Stimulated activated CD4-positive, alpha-beta T cell treated with anti-CD3 and anti-CD28 coated beads, Interleukin-12 subunit alpha, Interleukin-12 subunit beta, amount 100 ng/mL, for 48 hours (primary cell): ENCODE measurements at regions not wholly inside any gene's neighbourhood (a gene's known extent, or its start where the extent isn't known, plus 50 kb on each side); places are given as distances from the start of the nearest gene placed in this dataset.

ENCODE experiments used
- DNase-seq, 3 donors: peaks; one replicate each; pipeline ENCODE4 v3.0.0-alpha.2; 2020; ENCODE audit warnings: low read depth in 2 of 3, low spot score in 1 of 3

GRCh38 chr12:18207266-18207665 is 54.1 kb upstream of the PIK3C2G start:
- DNase-seq: no peak

- no peak for DNase-seq
Observed at GRCh38 chr12:18206198-18206597, 55.1 kb upstream of the PIK3C2G start.

GRCh38 chr12:18204053-18204452 is 57.3 kb upstream of the PIK3C2G start:
- no peak for DNase-seq

- no peak for DNase-seq
Observed at GRCh38 chr12:18192119-18192518, 69.2 kb upstream of the PIK3C2G start.

GRCh38 chr12:18183141-18183540 is 78.2 kb upstream of the PIK3C2G start:
- no peak for DNase-seq

- no peak for DNase-seq
Observed at GRCh38 chr12:18171571-18171970, 81.6 kb upstream of the RERGL start.

- DNase-seq: no peak
Observed at GRCh38 chr12:18168016-18168415, 78.0 kb upstream of the RERGL start.

- no peak for DNase-seq
Observed at GRCh38 chr12:18165889-18166288, 75.9 kb upstream of the RERGL start.

- peak in 1 of 3 donors; percentile 14 for DNase-seq
Observed at GRCh38 chr12:18165422-18165871, 75.5 kb upstream of the RERGL start.

- no peak for DNase-seq
Observed at GRCh38 chr12:18160901-18161300, 70.9 kb upstream of the RERGL start.

GRCh38 chr12:18158774-18159557 is 69.0 kb upstream of the RERGL start:
- peak in 1 of 3 donors; percentile 42 for DNase-seq

- no peak for DNase-seq
Observed at GRCh38 chr12:18153826-18154225, 63.8 kb upstream of the RERGL start.

- no peak for DNase-seq
Observed at GRCh38 chr12:18151036-18151435, 61.0 kb upstream of the RERGL start.

GRCh38 chr12:18148961-18149360 is 59.0 kb upstream of the RERGL start:
- DNase-seq: no peak

- no peak for DNase-seq
Observed at GRCh38 chr12:18146363-18146762, 56.4 kb upstream of the RERGL start.

GRCh38 chr12:18145924-18146323 is 55.9 kb upstream of the RERGL start:
- DNase-seq: no peak

- DNase-seq: no peak
Observed at GRCh38 chr12:18141048-18141982, 51.3 kb upstream of the RERGL start.

- DNase-seq: no peak
Observed at GRCh38 chr12:18139989-18140596, 50.1 kb upstream of the RERGL start.
